CD4-positive, alpha-beta T cell treated with Interleukin-6 at 100 ng/mL for 8 hours (primary cell): ENCODE measurements at regions not wholly inside any gene's neighbourhood (a gene's known extent, or its start where the extent isn't known, plus 50 kb on each side); places are given as distances from the start of the nearest gene placed in this dataset.
"Not testable (repeated sequence)": the region's sequence is repeated elsewhere in the genome, so short reads cannot be mapped to it uniquely, and the experiment has no call there.

Source experiments
- DNase-seq: peaks from one replicate; pipeline ENCODE4 v3.0.0-alpha.2; 2020; ENCODE audit warnings: mixed read lengths, low spot score

- DNase-seq, result no peak
These were observed 80.4 kb upstream of the MEF2A start for GRCh38 chr15:99485153-99485961.

- DNase-seq, result no peak
These were observed 79.8 kb upstream of the MEF2A start for GRCh38 chr15:99485992-99486370.

GRCh38 chr15:99486371-99487336 lies 79.1 kb upstream of the MEF2A start:
- DNase-seq, result no peak

GRCh38 chr15:99487337-99487730 lies 78.5 kb upstream of the MEF2A start:
- no peak for DNase-seq

- no peak for DNase-seq
These were observed 73.5 kb upstream of the MEF2A start for GRCh38 chr15:99492275-99492674.

GRCh38 chr15:99492716-99493115 lies 73.1 kb upstream of the MEF2A start:
- no peak for DNase-seq

GRCh38 chr15:99493461-99493860 lies 72.3 kb upstream of the MEF2A start:
- DNase-seq, result no peak

GRCh38 chr15:99494536-99495233 lies 71.1 kb upstream of the MEF2A start:
- DNase-seq, result not testable (repeated sequence)

- DNase-seq, result no peak
These were observed 70.1 kb upstream of the MEF2A start for GRCh38 chr15:99495430-99496301.

- DNase-seq, result no peak
These were observed 69.5 kb upstream of the MEF2A start for GRCh38 chr15:99496302-99496629.

GRCh38 chr15:99502182-99502581 lies 63.6 kb upstream of the MEF2A start:
- DNase-seq, result no peak

GRCh38 chr15:99502661-99503060 lies 63.1 kb upstream of the MEF2A start:
- no peak for DNase-seq

GRCh38 chr15:99503411-99503810 lies 62.4 kb upstream of the MEF2A start:
- no peak for DNase-seq

GRCh38 chr15:99504071-99504822 lies 61.5 kb upstream of the MEF2A start:
- no peak for DNase-seq

- DNase-seq, result no peak
These were observed 60.8 kb upstream of the MEF2A start for GRCh38 chr15:99504823-99505551.

GRCh38 chr15:99506399-99506798 lies 59.4 kb upstream of the MEF2A start:
- no peak for DNase-seq

GRCh38 chr15:99507016-99507503 lies 58.7 kb upstream of the MEF2A start:
- DNase-seq, result no peak

- DNase-seq, result no peak
These were observed 58.1 kb upstream of the MEF2A start for GRCh38 chr15:99507504-99508310.

GRCh38 chr15:99508311-99508645 lies 57.5 kb upstream of the MEF2A start:
- no peak for DNase-seq
